K562 (cell line): ENCODE measurements at regions not wholly inside any gene's neighbourhood (a gene's known extent, or its start where the extent isn't known, plus 50 kb on each side); places are given as distances from the start of the nearest gene placed in this dataset.

Experiments used
- ATF2 ChIP-seq: sonication (generic); formaldehyde crosslinking; IDR thresholded peaks from 2 replicates; pipeline ENCODE4 v1.8.1; 2022; ENCODE audit warnings: missing genetic modification reagents
- BRCA1 ChIP-seq, 2 experiments: fragments of 450-650 bp in 1 of 2; sonication (generic) in 1 of 2; formaldehyde crosslinking in 1 of 2; IDR thresholded peaks; 2 replicates each; pipeline versions ENCODE4 v1.5.0 to v1.6.1; 2017 to 2020; ENCODE audit warnings: mild to moderate bottlenecking in 1 of 2, missing genetic modification reagents in 1 of 2
- CTCF ChIP-seq, 3 experiments: IDR thresholded peaks in 2 of 3; conservative IDR thresholded peaks in 1 of 3; 2 replicates each; pipeline ENCODE4 v1.5.1; 2011 to 2012; ENCODE audit warnings: low read length in 3 of 3, mild to moderate bottlenecking in 3 of 3, control low read depth in 2 of 3, improper control_type of control experiment in 1 of 3, inconsistent platforms in 1 of 3, low read depth in 1 of 3, mixed read lengths in 1 of 3, moderate library complexity in 1 of 3; ENCODE audit not compliant: insufficient read depth in 2 of 3
- EZH2 ChIP-seq: IDR thresholded peaks from 2 replicates; pipeline ENCODE4 v1.6.1; 2012; ENCODE audit warnings: low read depth, mild to moderate bottlenecking, inconsistent platforms, low read length, borderline replicate concordance
- FOXK2 ChIP-seq, 2 experiments: fragments of 450-650 bp; IDR thresholded peaks in 1 of 2; conservative IDR thresholded peaks in 1 of 2; 2 replicates each; pipeline ENCODE4 v1.6.1; 2016; ENCODE audit warnings: low read depth in 2 of 2, mild to moderate bottlenecking in 1 of 2
- FOXM1 ChIP-seq, 2 experiments: fragments of 450-650 bp in 1 of 2; sonication (generic) in 1 of 2; formaldehyde crosslinking in 1 of 2; IDR thresholded peaks; 2 replicates each; pipeline versions ENCODE4 v1.6.1 to v1.9.0; 2017 to 2022; ENCODE audit warnings: low read depth in 2 of 2, mild to moderate bottlenecking in 2 of 2, missing genetic modification reagents in 1 of 2, moderate library complexity in 1 of 2
- KAT2B ChIP-seq: IDR thresholded peaks from one replicate; pipeline ENCODE4 v1.6.1; 2012; ENCODE audit warnings: low read depth, mild to moderate bottlenecking, control low read depth, inconsistent platforms, low read length, moderate library complexity
- L3MBTL2 ChIP-seq: fragments of 450-650 bp; IDR thresholded peaks from 2 replicates; pipeline ENCODE4 v1.6.1; 2016; ENCODE audit warnings: mild to moderate bottlenecking, moderate library complexity
- MEF2A ChIP-seq: IDR thresholded peaks from 2 replicates; pipeline ENCODE4 v1.6.1; 2011; ENCODE audit warnings: low read depth, mild to moderate bottlenecking, low read length, moderate library complexity; ENCODE audit not compliant: control insufficient read depth
- POLR2AphosphoS5 ChIP-seq: IDR thresholded peaks from 2 replicates; pipeline ENCODE4 v1.6.1; 2011; ENCODE audit warnings: mild to moderate bottlenecking, low read depth, low read length, moderate library complexity; ENCODE audit not compliant: control insufficient read depth, insufficient read depth
- RBBP5 ChIP-seq: fragments of 200-600 bp; sonication (generic); IDR thresholded peaks from 2 replicates; pipeline ENCODE4 v1.6.1; 2012; ENCODE audit warnings: borderline replicate concordance, mild to moderate bottlenecking, low read length, control low read depth, inconsistent platforms; ENCODE audit not compliant: insufficient read depth, poor library complexity, severe bottlenecking
- RBM22 ChIP-seq: fragments of 200-400 bp; formaldehyde crosslinking; IDR thresholded peaks from 2 replicates; pipeline ENCODE4 v1.6.1; 2018; ENCODE audit warnings: low read length, low read depth; ENCODE audit not compliant: poor library complexity, severe bottlenecking
- SIN3A ChIP-seq, 2 experiments: fragments of 150-350 bp in 1 of 2; IDR thresholded peaks; 2 replicates each; pipeline ENCODE4 v1.6.1; 2011 to 2016; ENCODE audit warnings: borderline replicate concordance in 2 of 2, low read depth in 2 of 2, low read length in 2 of 2, mild to moderate bottlenecking in 2 of 2, moderate library complexity in 2 of 2; ENCODE audit not compliant: control insufficient read depth in 1 of 2
- TCF7 ChIP-seq: sonication (generic); IDR thresholded peaks from 2 replicates; pipeline ENCODE4 v1.6.1; 2016; ENCODE audit warnings: antibody characterized with exemption, borderline replicate concordance

- TF ChIP-seq L3MBTL2 (no peak), EZH2 (no peak), MEF2A (no peak), BRCA1 (IDR thresholded peaks at IDR 0.05) (no peak), BRCA1 (CRISPR knock-in tag; IDR thresholded peaks at IDR 0.05) (no peak), POLR2AphosphoS5 (no peak), RBM22 (no peak), RBBP5 (no peak), FOXK2 (conservative IDR thresholded peaks at IDR 0.05 in 1 of 2, IDR thresholded peaks at IDR 0.05 in 1 of 2; ENCODE audit: low read depth in 2 of 2) (no peak), ATF2 (no peak), KAT2B (no peak), CTCF (IDR thresholded peaks at IDR 0.05 in 2 of 3, conservative IDR thresholded peaks at IDR 0.05 in 1 of 3; ENCODE audit: insufficient read depth in 2 of 3, low read depth in 1 of 3, low read length in 3 of 3) (no peak), SIN3A (IDR thresholded peaks at IDR 0.05; ENCODE audit: borderline replicate concordance in 2 of 2, control insufficient read depth in 1 of 2, low read depth in 2 of 2, low read length in 2 of 2) (no peak), FOXM1 (IDR thresholded peaks at IDR 0.05; ENCODE audit: low read depth) (no peak), FOXM1 (CRISPR knock-in tag; IDR thresholded peaks at IDR 0.05; ENCODE audit: low read depth) (no peak), TCF7 (no peak)
These were observed 326.5 kb upstream of the PROX1 start for GRCh38 chr1:213661302-213661701.
